CD4-positive, alpha-beta T cell treated with Interleukin-10 for 1 hour (primary cell): ENCODE measurements at regions not wholly inside any gene's neighbourhood (a gene's known extent, or its start where the extent isn't known, plus 50 kb on each side); places are given as distances from the start of the nearest gene placed in this dataset.
"Not testable (repeated sequence)": the region's sequence is repeated elsewhere in the genome, so short reads cannot be mapped to it uniquely, and the experiment has no call there.

Experiments
- DNase-seq: peaks from one replicate; pipeline ENCODE4 v3.0.0-alpha.2; 2020

GRCh38 chr16:7775072-7775488 lies 442.4 kb downstream of the RBFOX1 start:
- DNase-seq: no peak

GRCh38 chr16:7772722-7773121 lies 440.1 kb downstream of the RBFOX1 start:
- no peak for DNase-seq

GRCh38 chr16:7769091-7769490 lies 436.4 kb downstream of the RBFOX1 start:
- DNase-seq: not testable (repeated sequence)

DNA sequence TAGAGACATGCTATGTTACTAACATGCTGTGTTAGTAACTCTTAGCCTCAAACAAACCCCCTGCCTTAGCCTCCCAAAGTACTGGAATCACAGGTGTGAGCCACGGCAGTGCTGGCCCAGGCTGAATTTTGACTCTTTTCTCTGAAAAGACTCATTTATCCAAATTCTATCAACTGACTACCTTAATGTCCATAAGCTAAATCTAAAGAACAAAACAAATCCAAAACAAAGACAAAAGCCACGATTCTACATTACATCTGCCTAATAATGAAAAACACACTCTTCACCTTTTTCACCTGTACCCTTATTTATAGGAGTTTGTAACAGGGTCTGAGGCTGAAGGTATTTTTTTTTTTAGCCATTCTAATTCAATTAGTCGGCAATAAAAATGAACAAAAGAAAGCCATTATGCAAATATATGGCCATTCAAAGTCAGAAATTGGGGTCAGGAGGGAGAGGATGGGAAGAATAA lies 432.5 kb downstream of the RBFOX1 start:
- DNase-seq: no peak

GRCh38 chr16:7763111-7763510 lies 430.5 kb downstream of the RBFOX1 start:
- DNase-seq: no peak
